ENCODE measurements at regions not wholly inside any gene's neighbourhood (a gene's known extent, or its start where the extent isn't known, plus 50 kb on each side); places are given as distances from the start of the nearest gene placed in this dataset.

DNA sequence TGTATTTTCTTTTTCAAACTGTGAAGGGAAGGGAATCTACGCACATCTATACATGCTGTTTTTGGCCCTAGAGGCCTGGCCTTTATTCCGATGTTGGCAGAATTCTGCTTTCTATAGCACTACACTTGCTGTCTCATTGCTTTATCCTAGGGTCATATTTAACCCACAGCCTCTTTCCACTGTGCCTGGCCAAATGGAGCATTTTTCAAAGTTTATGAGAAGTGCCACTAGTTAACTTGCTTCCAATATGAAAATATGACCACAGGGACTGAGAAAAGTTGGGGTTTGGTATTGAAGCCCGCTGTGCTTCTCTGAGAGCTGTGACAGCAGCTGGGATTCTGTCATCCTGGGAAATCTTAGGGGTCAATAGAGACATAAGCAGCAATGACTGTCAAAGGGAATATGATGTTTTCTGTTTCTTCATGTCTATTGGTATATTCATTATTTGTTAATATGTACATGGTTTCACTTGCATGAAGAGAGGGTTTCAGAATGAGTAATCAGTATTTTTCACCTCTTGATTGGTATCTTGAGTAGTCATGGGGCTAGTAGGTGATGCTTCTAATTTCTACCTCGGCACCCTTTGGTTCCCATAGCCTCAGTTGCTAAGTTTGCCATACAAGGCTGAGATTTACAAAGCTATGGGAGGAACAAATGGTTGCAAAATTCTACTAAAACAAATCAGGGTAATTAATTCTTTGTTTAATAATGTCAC, 275.8 kb upstream of the RBMS3 start:
- Mint-ChIP-seq H3K4me3 (no peak overlapping the region), H3K27ac (no peak overlapping the region), H3K4me1 (no peaks in the 10 kb centered on the region), H3K36me3 (ENCODE audit: low read depth) (no peaks in the 10 kb centered on the region), H3K27me3 (ENCODE audit: low read depth, poor library complexity) (no peaks in the 10 kb centered on the region), H3K9me3 (no peaks in the 10 kb centered on the region)
- DNase-seq = no peak
- TF ChIP-seq, protein P1, sequence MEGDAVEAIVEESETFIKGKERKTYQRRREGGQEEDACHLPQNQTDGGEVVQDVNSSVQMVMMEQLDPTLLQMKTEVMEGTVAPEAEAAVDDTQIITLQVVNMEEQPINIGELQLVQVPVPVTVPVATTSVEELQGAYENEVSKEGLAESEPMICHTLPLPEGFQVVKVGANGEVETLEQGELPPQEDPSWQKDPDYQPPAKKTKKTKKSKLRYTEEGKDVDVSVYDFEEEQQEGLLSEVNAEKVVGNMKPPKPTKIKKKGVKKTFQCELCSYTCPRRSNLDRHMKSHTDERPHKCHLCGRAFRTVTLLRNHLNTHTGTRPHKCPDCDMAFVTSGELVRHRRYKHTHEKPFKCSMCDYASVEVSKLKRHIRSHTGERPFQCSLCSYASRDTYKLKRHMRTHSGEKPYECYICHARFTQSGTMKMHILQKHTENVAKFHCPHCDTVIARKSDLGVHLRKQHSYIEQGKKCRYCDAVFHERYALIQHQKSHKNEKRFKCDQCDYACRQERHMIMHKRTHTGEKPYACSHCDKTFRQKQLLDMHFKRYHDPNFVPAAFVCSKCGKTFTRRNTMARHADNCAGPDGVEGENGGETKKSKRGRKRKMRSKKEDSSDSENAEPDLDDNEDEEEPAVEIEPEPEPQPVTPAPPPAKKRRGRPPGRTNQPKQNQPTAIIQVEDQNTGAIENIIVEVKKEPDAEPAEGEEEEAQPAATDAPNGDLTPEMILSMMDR (IDR thresholded peaks at IDR 0.05) = no peak

DNA sequence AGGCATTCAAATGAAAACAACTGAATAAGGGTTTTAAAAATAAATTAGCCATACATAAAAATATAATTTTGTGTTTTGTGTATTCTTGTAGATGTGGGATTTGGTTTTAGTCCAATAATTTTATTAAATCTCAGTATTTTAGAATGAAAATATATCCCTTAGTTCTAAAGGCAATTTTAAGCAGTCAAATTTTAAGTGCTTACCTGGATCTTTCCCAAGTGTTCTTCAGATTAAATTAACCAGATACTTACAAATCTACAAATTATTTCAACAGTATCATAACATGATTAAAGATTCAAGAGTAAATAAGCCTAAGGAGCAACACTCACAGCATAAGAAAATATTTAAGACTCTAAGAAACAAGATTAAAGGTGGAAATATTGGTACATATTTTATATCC, 275.0 kb upstream of the RBMS3 start:
- Mint-ChIP-seq H3K9me3 (no peaks in the 10 kb centered on the region), H3K27me3 (ENCODE audit: low read depth, poor library complexity) (no peaks in the 10 kb centered on the region), H3K4me3 (no peak overlapping the region), H3K27ac (no peak overlapping the region), H3K36me3 (ENCODE audit: low read depth) (no peaks in the 10 kb centered on the region), H3K4me1 (no peaks in the 10 kb centered on the region)
- TF ChIP-seq, protein P1 (IDR thresholded peaks at IDR 0.05) = no peak
- no peak for DNase-seq

DNA sequence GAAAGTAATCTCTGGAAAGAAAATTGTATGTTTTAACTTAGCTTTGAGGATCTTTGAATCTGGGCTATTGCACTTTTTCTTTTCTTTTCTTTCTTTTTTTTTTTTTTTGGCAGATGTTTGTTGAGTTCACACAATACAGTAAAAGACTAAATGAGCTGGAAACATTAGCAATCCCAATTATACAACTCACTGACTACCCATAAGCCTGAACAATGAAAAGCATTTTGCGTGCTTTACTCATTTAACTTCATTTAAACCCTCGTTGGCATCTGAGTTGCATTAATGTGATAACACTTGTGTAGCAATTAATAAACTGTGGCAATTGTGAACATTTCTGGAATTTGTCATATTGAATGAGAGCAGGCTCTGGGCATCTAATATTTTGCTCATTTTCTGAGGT, 269.4 kb upstream of the RBMS3 start:
- no peak overlapping the region for H3K27ac Mint-ChIP-seq
- TF ChIP-seq, protein P1 (IDR thresholded peaks at IDR 0.05) = no peak
- no peaks in the 10 kb centered on the region for H3K36me3 Mint-ChIP-seq (ENCODE audit: low read depth)
- no peak overlapping the region for H3K4me3 Mint-ChIP-seq
- H3K27me3 Mint-ChIP-seq (ENCODE audit: low read depth, poor library complexity) = no peaks in the 10 kb centered on the region
- no peaks in the 10 kb centered on the region for H3K9me3 Mint-ChIP-seq
- H3K4me1 Mint-ChIP-seq = no peaks in the 10 kb centered on the region
- no peak for DNase-seq

DNA sequence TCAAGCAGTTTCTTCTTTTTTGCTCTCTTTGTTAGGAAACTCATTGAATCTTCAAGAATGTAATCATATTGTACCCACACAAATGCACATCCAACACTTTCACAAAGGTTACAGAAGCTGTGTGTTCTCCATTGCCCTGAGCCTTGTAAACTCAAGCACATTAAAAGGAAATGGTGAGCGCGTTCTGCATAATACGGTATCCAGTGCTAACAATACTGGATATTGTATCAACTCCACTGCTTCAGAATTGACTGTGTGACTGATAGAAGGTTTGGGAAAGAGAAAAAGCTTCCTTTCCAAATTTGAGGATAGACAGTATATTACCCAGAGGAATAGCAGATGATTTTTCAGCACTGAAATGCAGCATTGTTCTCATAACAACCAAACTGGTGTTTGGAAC, 268.9 kb upstream of the RBMS3 start:
- Mint-ChIP-seq H3K27me3 (ENCODE audit: low read depth, poor library complexity) (no peaks in the 10 kb centered on the region), H3K4me1 (no peaks in the 10 kb centered on the region), H3K27ac (no peak overlapping the region), H3K4me3 (no peak overlapping the region), H3K9me3 (no peaks in the 10 kb centered on the region), H3K36me3 (ENCODE audit: low read depth) (no peaks in the 10 kb centered on the region)
- DNase-seq = no peak
- TF ChIP-seq, protein P1 (IDR thresholded peaks at IDR 0.05) = no peak

DNA sequence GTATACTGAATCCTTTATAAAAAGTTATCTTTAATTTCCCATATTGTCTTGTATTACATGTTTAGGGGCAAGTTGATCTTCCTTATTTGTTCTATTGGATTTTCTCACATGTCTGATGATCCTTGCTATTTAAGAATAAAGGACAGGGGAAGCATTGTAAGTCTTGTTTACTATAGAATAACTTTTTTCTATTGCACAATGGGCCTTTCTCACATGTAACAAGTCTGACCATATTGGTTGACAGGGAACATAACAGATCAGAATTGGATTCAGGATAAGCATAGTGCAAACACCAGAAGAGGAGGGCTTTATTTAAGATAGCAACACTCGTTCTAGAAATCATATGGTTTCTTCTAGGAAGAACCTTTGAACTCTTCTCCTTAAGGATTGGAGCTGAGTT, 257.9 kb upstream of the RBMS3 start:
- no peak for DNase-seq
- Mint-ChIP-seq H3K4me1 (peaks cover 7% of the 10 kb centered on the region), H3K9me3 (peaks cover 12% of the 10 kb centered on the region), H3K27ac (no peak overlapping the region), H3K27me3 (ENCODE audit: low read depth, poor library complexity) (no peaks in the 10 kb centered on the region), H3K4me3 (no peak overlapping the region), H3K36me3 (ENCODE audit: low read depth) (no peaks in the 10 kb centered on the region)
- TF ChIP-seq, protein P1 (IDR thresholded peaks at IDR 0.05) = no peak

DNA sequence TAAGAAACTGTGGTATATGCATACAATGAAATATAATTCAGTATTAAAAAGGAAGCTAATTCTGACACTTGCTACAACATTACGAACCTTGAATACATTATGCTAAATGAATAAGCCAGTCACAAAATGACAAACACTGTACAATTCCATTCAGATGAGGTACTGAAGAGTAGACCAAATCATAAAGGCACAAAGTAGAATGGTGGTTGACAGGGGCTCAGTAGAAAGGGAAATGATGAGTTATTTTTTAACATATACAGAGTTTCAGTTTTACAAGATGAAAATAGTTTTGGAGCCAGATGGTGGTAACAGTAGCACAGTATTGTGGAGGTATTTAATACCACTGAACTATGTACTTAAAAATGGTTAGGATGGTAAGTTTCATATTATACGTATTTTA, 254.6 kb upstream of the RBMS3 start:
- no peaks in the 10 kb centered on the region for H3K27me3 Mint-ChIP-seq (ENCODE audit: low read depth, poor library complexity)
- no peak overlapping the region for H3K27ac Mint-ChIP-seq
- H3K36me3 Mint-ChIP-seq (ENCODE audit: low read depth) = no peaks in the 10 kb centered on the region
- no peak for DNase-seq
- H3K9me3 Mint-ChIP-seq = peaks cover 12% of the 10 kb centered on the region
- no peaks in the 10 kb centered on the region for H3K4me1 Mint-ChIP-seq
- H3K4me3 Mint-ChIP-seq = no peak overlapping the region
- TF ChIP-seq, protein P1 (IDR thresholded peaks at IDR 0.05) = no peak

All from nephron progenitor cell (in vitro differentiated cells).